ENCODE measurements at regions not wholly inside any gene's neighbourhood (a gene's known extent, or its start where the extent isn't known, plus 50 kb on each side); places are given as distances from the start of the nearest gene placed in this dataset.

- no peak for TF ChIP-seq CTCF (IDR thresholded peaks at IDR 0.05; ENCODE audit: low read depth, low read length)
- no peak overlapping the region for H3K4me3 ChIP-seq (ENCODE audit: low read depth, low read length)
- DNase-seq (ENCODE audit: low read depth, low spot score): no peak
- in situ Hi-C loops (cut with HindIII; ENCODE audit: low sequenced_read_pairs): no loop called here
Observed at GRCh38 chr11:92753161-92753560, 216.3 kb upstream of the MTNR1B start.

GRCh38 chr11:92758241-92758780, 211.1 kb upstream of the MTNR1B start:
- in situ Hi-C loops (cut with HindIII; ENCODE audit: low sequenced_read_pairs): no loop called here

GRCh38 chr11:92759571-92760214, 209.8 kb upstream of the MTNR1B start:
- DNase-seq (ENCODE audit: low read depth, low spot score): no peak
- in situ Hi-C loops (cut with HindIII; ENCODE audit: low sequenced_read_pairs): no loop called here
- no peak for TF ChIP-seq CTCF (IDR thresholded peaks at IDR 0.05; ENCODE audit: low read depth, low read length)
- H3K4me3 ChIP-seq (ENCODE audit: low read depth, low read length): no peak overlapping the region

More at GRCh38 chr11:92758241-92758780, 211.1 kb upstream of the MTNR1B start:
- TF ChIP-seq CTCF (IDR thresholded peaks at IDR 0.05; ENCODE audit: low read depth, low read length): no peak
- no peak overlapping the region for H3K4me3 ChIP-seq (ENCODE audit: low read depth, low read length)
- no peak for DNase-seq (ENCODE audit: low read depth, low spot score)

- H3K4me3 ChIP-seq (ENCODE audit: low read depth, low read length): no peak overlapping the region
Observed at GRCh38 chr11:92762121-92762540, 207.3 kb upstream of the MTNR1B start.

GRCh38 chr11:92763336-92763735, 206.1 kb upstream of the MTNR1B start:
- H3K4me3 ChIP-seq (ENCODE audit: low read depth, low read length): no peak overlapping the region
- DNase-seq (ENCODE audit: low read depth, low spot score): no peak
- TF ChIP-seq CTCF (IDR thresholded peaks at IDR 0.05; ENCODE audit: low read depth, low read length): no peak
- in situ Hi-C loops (cut with HindIII; ENCODE audit: low sequenced_read_pairs): no loop called here

More at GRCh38 chr11:92762121-92762540, 207.3 kb upstream of the MTNR1B start:
- no peak for DNase-seq (ENCODE audit: low read depth, low spot score)
- in situ Hi-C loops (cut with HindIII; ENCODE audit: low sequenced_read_pairs): no loop called here
- no peak for TF ChIP-seq CTCF (IDR thresholded peaks at IDR 0.05; ENCODE audit: low read depth, low read length)

- no peak overlapping the region for H3K4me3 ChIP-seq (ENCODE audit: low read depth, low read length)
- no peak for DNase-seq (ENCODE audit: low read depth, low spot score)
- TF ChIP-seq CTCF (IDR thresholded peaks at IDR 0.05; ENCODE audit: low read depth, low read length): no peak
- in situ Hi-C loops (cut with HindIII; ENCODE audit: low sequenced_read_pairs): no loop called here
Observed at GRCh38 chr11:92764128-92764527, 205.3 kb upstream of the MTNR1B start.

Data from astrocyte of the spinal cord (primary cell).